ENCODE measurements at regions not wholly inside any gene's neighbourhood (a gene's known extent, or its start where the extent isn't known, plus 50 kb on each side); places are given as distances from the start of the nearest gene placed in this dataset.
"Not testable (repeated sequence)": the region's sequence is repeated elsewhere in the genome, so short reads cannot be mapped to it uniquely, and the experiment has no call there.

- not testable (repeated sequence) for H3K4me3 ChIP-seq (ENCODE audit: low read length); H3K27ac ChIP-seq (ENCODE audit: low read length); H3K27me3 ChIP-seq (ENCODE audit: control insufficient read depth, insufficient read depth, low read length); H3K9me3 ChIP-seq (ENCODE audit: control insufficient read depth, low read depth, low read length); DNase-seq; H3K36me3 ChIP-seq (ENCODE audit: control insufficient read depth, insufficient read depth, low read length); H3K4me1 ChIP-seq (ENCODE audit: control insufficient read depth, insufficient read depth, low read length)
- no CpG with 5 or more reads among the region's 16 CpGs for WGBS (ENCODE audit: insufficient coverage, low lambda C conversion rate)
Observed at GRCh38 chr10:29379777-29380598, 91.1 kb downstream of the LYZL1 start.

- not testable (repeated sequence) for H3K27ac ChIP-seq (ENCODE audit: low read length); H3K4me3 ChIP-seq (ENCODE audit: low read length); H3K9me3 ChIP-seq (ENCODE audit: control insufficient read depth, low read depth, low read length); DNase-seq; H3K27me3 ChIP-seq (ENCODE audit: control insufficient read depth, insufficient read depth, low read length); H3K36me3 ChIP-seq (ENCODE audit: control insufficient read depth, insufficient read depth, low read length); H3K4me1 ChIP-seq (ENCODE audit: control insufficient read depth, insufficient read depth, low read length)
- no CpG with 5 or more reads among the region's 16 CpGs for WGBS (ENCODE audit: insufficient coverage, low lambda C conversion rate)
Observed at GRCh38 chr10:29380599-29381511, 92.0 kb downstream of the LYZL1 start.

- no peak for DNase-seq
- H3K36me3 ChIP-seq (ENCODE audit: control insufficient read depth, insufficient read depth, low read length), result no peaks in the 10 kb centered on the region
- H3K4me1 ChIP-seq (ENCODE audit: control insufficient read depth, insufficient read depth, low read length), result no peaks in the 10 kb centered on the region
- H3K4me3 ChIP-seq (ENCODE audit: low read length), result no peak overlapping the region
- no peaks in the 10 kb centered on the region for H3K9me3 ChIP-seq (ENCODE audit: control insufficient read depth, low read depth, low read length)
- no peak overlapping the region for H3K27ac ChIP-seq (ENCODE audit: low read length)
- H3K27me3 ChIP-seq (ENCODE audit: control insufficient read depth, insufficient read depth, low read length), result no peaks in the 10 kb centered on the region
- 30% methylated on average over 2 of the region's 8 CpGs for WGBS (ENCODE audit: insufficient coverage, low lambda C conversion rate)
Observed at GRCh38 chr10:29386342-29386999, 97.6 kb downstream of the LYZL1 start.

GRCh38 chr10:29387269-29387668 lies 98.4 kb downstream of the LYZL1 start:
- no peak for DNase-seq
- no CpG with 5 or more reads among the region's 5 CpGs for WGBS (ENCODE audit: insufficient coverage, low lambda C conversion rate)
- no peak overlapping the region for H3K27ac ChIP-seq (ENCODE audit: low read length)
- H3K9me3 ChIP-seq (ENCODE audit: control insufficient read depth, low read depth, low read length), result no peaks in the 10 kb centered on the region
- no peaks in the 10 kb centered on the region for H3K27me3 ChIP-seq (ENCODE audit: control insufficient read depth, insufficient read depth, low read length)
- no peak overlapping the region for H3K4me3 ChIP-seq (ENCODE audit: low read length)
- H3K36me3 ChIP-seq (ENCODE audit: control insufficient read depth, insufficient read depth, low read length), result no peaks in the 10 kb centered on the region
- no peaks in the 10 kb centered on the region for H3K4me1 ChIP-seq (ENCODE audit: control insufficient read depth, insufficient read depth, low read length)

- not testable (repeated sequence) for DNase-seq; H3K36me3 ChIP-seq (ENCODE audit: control insufficient read depth, insufficient read depth, low read length); H3K4me1 ChIP-seq (ENCODE audit: control insufficient read depth, insufficient read depth, low read length); H3K27ac ChIP-seq (ENCODE audit: low read length); H3K4me3 ChIP-seq (ENCODE audit: low read length); H3K9me3 ChIP-seq (ENCODE audit: control insufficient read depth, low read depth, low read length); H3K27me3 ChIP-seq (ENCODE audit: control insufficient read depth, insufficient read depth, low read length)
- WGBS (ENCODE audit: insufficient coverage, low lambda C conversion rate), result no CpG with 5 or more reads among the region's 2 CpGs
Observed at GRCh38 chr10:29388112-29388511, 99.2 kb downstream of the LYZL1 start.

GRCh38 chr10:29389493-29389892 lies 100.6 kb downstream of the LYZL1 start:
- no peak overlapping the region for H3K27ac ChIP-seq (ENCODE audit: low read length)
- no peak for DNase-seq
- H3K27me3 ChIP-seq (ENCODE audit: control insufficient read depth, insufficient read depth, low read length), result no peaks in the 10 kb centered on the region
- no peak overlapping the region for H3K4me3 ChIP-seq (ENCODE audit: low read length)
- no peaks in the 10 kb centered on the region for H3K36me3 ChIP-seq (ENCODE audit: control insufficient read depth, insufficient read depth, low read length)
- no peaks in the 10 kb centered on the region for H3K9me3 ChIP-seq (ENCODE audit: control insufficient read depth, low read depth, low read length)
- H3K4me1 ChIP-seq (ENCODE audit: control insufficient read depth, insufficient read depth, low read length), result no peaks in the 10 kb centered on the region
- no CpG with 5 or more reads among the region's 3 CpGs for WGBS (ENCODE audit: insufficient coverage, low lambda C conversion rate)

- Histone ChIP-seq H3K27ac (ENCODE audit: low read length) (no peak overlapping the region), H3K36me3 (ENCODE audit: control insufficient read depth, insufficient read depth, low read length) (no peaks in the 10 kb centered on the region), H3K4me1 (ENCODE audit: control insufficient read depth, insufficient read depth, low read length) (no peaks in the 10 kb centered on the region), H3K27me3 (ENCODE audit: control insufficient read depth, insufficient read depth, low read length) (no peaks in the 10 kb centered on the region), H3K4me3 (ENCODE audit: low read length) (no peak overlapping the region), H3K9me3 (ENCODE audit: control insufficient read depth, low read depth, low read length) (no peaks in the 10 kb centered on the region)
- peak in 1 of 2 donors; percentile 30 for DNase-seq
- 100% methylated on average over 1 of the region's 9 CpGs for WGBS (ENCODE audit: insufficient coverage, low lambda C conversion rate)
Observed at GRCh38 chr10:29389935-29390334, 101.1 kb downstream of the LYZL1 start.

GRCh38 chr10:29392376-29393021 lies 103.6 kb downstream of the LYZL1 start:
- no peaks in the 10 kb centered on the region for H3K4me1 ChIP-seq (ENCODE audit: control insufficient read depth, insufficient read depth, low read length)
- 7% methylated on average over 2 of the region's 4 CpGs for WGBS (ENCODE audit: insufficient coverage, low lambda C conversion rate)
- H3K9me3 ChIP-seq (ENCODE audit: control insufficient read depth, low read depth, low read length), result no peaks in the 10 kb centered on the region
- no peak overlapping the region for H3K4me3 ChIP-seq (ENCODE audit: low read length)
- H3K36me3 ChIP-seq (ENCODE audit: control insufficient read depth, insufficient read depth, low read length), result no peaks in the 10 kb centered on the region
- DNase-seq, result peak in 1 of 2 donors; percentile 27
- H3K27me3 ChIP-seq (ENCODE audit: control insufficient read depth, insufficient read depth, low read length), result no peaks in the 10 kb centered on the region
- H3K27ac ChIP-seq (ENCODE audit: low read length), result no peak overlapping the region

GRCh38 chr10:29394321-29394932 lies 105.6 kb downstream of the LYZL1 start:
- no CpG with 5 or more reads among the region's 8 CpGs for WGBS (ENCODE audit: insufficient coverage, low lambda C conversion rate)
- H3K27ac ChIP-seq (ENCODE audit: low read length), result no peak overlapping the region
- H3K9me3 ChIP-seq (ENCODE audit: control insufficient read depth, low read depth, low read length), result no peaks in the 10 kb centered on the region
- DNase-seq, result no peak
- H3K27me3 ChIP-seq (ENCODE audit: control insufficient read depth, insufficient read depth, low read length), result no peaks in the 10 kb centered on the region
- H3K4me3 ChIP-seq (ENCODE audit: low read length), result no peak overlapping the region
- H3K36me3 ChIP-seq (ENCODE audit: control insufficient read depth, insufficient read depth, low read length), result no peaks in the 10 kb centered on the region
- no peaks in the 10 kb centered on the region for H3K4me1 ChIP-seq (ENCODE audit: control insufficient read depth, insufficient read depth, low read length)
